Natural killer cell treated with Interleukin-12 subunit alpha and Interleukin-12 subunit beta and Interleukin-15 and Interleukin-18, amount 100 ng/mL, for 72 hours (primary cell): ENCODE measurements at regions not wholly inside any gene's neighbourhood (a gene's known extent, or its start where the extent isn't known, plus 50 kb on each side); places are given as distances from the start of the nearest gene placed in this dataset.

Experiments
- ATAC-seq, 2 donors: fragments of 150-1000 bp; cut with Tn5 transposase in 1 of 2; sonication (Bioruptor Pico), chemical (Tn5 transposase) in 1 of 2; 2 replicates each; pipeline ENCODE4 v1.10.0; 2021
- DNase-seq: peaks from one replicate; pipeline ENCODE4 v3.0.0; 2022; ENCODE audit warnings: low spot score
- H3K27ac Mint-ChIP-seq, 2 donors: 1 replicate in 1 of 2; 2 replicates in 1 of 2; pipeline ENCODE4 v1.8.0; 2022; ENCODE audit warnings: mixed read lengths in 2 of 2, mild to moderate bottlenecking in 1 of 2, moderate library complexity in 1 of 2
- H3K27me3 Mint-ChIP-seq, 2 donors: 1 replicate in 1 of 2; 2 replicates in 1 of 2; pipeline ENCODE4 v1.8.0; 2022; ENCODE audit warnings: mixed read lengths in 2 of 2
- H3K36me3 Mint-ChIP-seq: one replicate; pipeline ENCODE4 v1.8.0; 2022; ENCODE audit warnings: mixed read lengths
- H3K4me1 Mint-ChIP-seq, 2 donors: 1 replicate in 1 of 2; 2 replicates in 1 of 2; pipeline ENCODE4 v1.8.0; 2022; ENCODE audit warnings: low read depth in 2 of 2, mixed read lengths in 2 of 2, mild to moderate bottlenecking in 1 of 2
- H3K4me3 Mint-ChIP-seq: one replicate; pipeline ENCODE4 v1.8.0; 2022; ENCODE audit warnings: mixed read lengths
- H3K9me3 Mint-ChIP-seq: 2 replicates; pipeline ENCODE4 v1.8.0; 2022; ENCODE audit warnings: mixed read lengths

- Mint-ChIP-seq H3K36me3 (peaks cover 6% of the 10 kb centered on the region), H3K27me3 (no peaks in the 10 kb centered on the region), H3K4me3 (no peak overlapping the region), H3K27ac (no peak overlapping the region), H3K4me1 (no peaks in the 10 kb centered on the region), H3K9me3 (peaks cover 24% of the 10 kb centered on the region)
- DNase-seq = no peak
- no peak for ATAC-seq
Measured at GRCh38 chr4:28654618-28655017, 1794.0 kb downstream of the STIM2 start.

GRCh38 chr4:28665306-28665705, 1804.7 kb downstream of the STIM2 start:
- Mint-ChIP-seq H3K4me1 (no peaks in the 10 kb centered on the region), H3K4me3 (no peak overlapping the region), H3K27ac (no peak overlapping the region), H3K36me3 (no peaks in the 10 kb centered on the region), H3K9me3 (peaks cover 11% of the 10 kb centered on the region), H3K27me3 (no peaks in the 10 kb centered on the region)
- DNase-seq (no peak), ATAC-seq (no peak)

GRCh38 chr4:28675582-28675981, 1814.9 kb downstream of the STIM2 start:
- no peaks in the 10 kb centered on the region for H3K36me3 Mint-ChIP-seq
- ATAC-seq (no peak), DNase-seq (no peak)
- H3K4me1 Mint-ChIP-seq = no peaks in the 10 kb centered on the region
- peaks cover 9% of the 10 kb centered on the region for H3K9me3 Mint-ChIP-seq
- no peak overlapping the region for H3K4me3 Mint-ChIP-seq
- no peaks in the 10 kb centered on the region for H3K27me3 Mint-ChIP-seq
- H3K27ac Mint-ChIP-seq = no peak overlapping the region

GRCh38 chr4:28677808-28678207, 1817.2 kb downstream of the STIM2 start:
- Mint-ChIP-seq H3K27ac (no peak overlapping the region), H3K9me3 (no peaks in the 10 kb centered on the region), H3K4me3 (no peak overlapping the region), H3K36me3 (no peaks in the 10 kb centered on the region), H3K4me1 (no peaks in the 10 kb centered on the region), H3K27me3 (no peaks in the 10 kb centered on the region)
- ATAC-seq (no peak), DNase-seq (no peak)

- H3K4me3 Mint-ChIP-seq = no peak overlapping the region
- peaks cover 9% of the 10 kb centered on the region for H3K9me3 Mint-ChIP-seq
- no peak overlapping the region for H3K27ac Mint-ChIP-seq
- ATAC-seq = no peak
- H3K27me3 Mint-ChIP-seq = no peaks in the 10 kb centered on the region
- DNase-seq = no peak
- H3K4me1 Mint-ChIP-seq = no peaks in the 10 kb centered on the region
- H3K36me3 Mint-ChIP-seq = peaks cover 7% of the 10 kb centered on the region
Measured at GRCh38 chr4:28682847-28683246, 1822.2 kb downstream of the STIM2 start.

DNA sequence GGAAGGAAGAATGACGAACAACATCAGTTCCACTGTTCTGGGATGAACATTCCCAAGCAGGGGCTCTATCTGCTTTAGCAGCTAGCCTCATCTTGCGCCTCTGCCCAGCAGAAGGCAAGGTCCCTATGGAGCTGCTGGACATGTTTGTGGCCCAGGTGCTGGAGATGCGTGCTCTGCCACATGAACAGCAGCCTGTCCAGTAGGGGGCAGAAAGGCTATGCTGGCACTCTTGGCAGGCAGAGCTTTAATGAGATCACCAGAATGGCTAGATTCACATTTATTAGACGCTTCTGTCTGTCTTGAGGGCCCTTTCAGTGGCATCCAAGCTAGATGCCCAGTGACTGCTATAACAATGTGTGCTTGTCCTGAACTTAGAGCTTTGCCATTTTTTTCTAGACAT, 1826.0 kb downstream of the STIM2 start:
- Mint-ChIP-seq H3K36me3 (peaks cover 7% of the 10 kb centered on the region), H3K4me1 (no peaks in the 10 kb centered on the region), H3K27ac (no peak overlapping the region), H3K4me3 (no peak overlapping the region), H3K27me3 (no peaks in the 10 kb centered on the region), H3K9me3 (peaks cover 12% of the 10 kb centered on the region)
- DNase-seq (no peak), ATAC-seq (no peak)

- Mint-ChIP-seq H3K9me3 (peaks cover 8% of the 10 kb centered on the region), H3K27me3 (no peaks in the 10 kb centered on the region), H3K4me1 (no peaks in the 10 kb centered on the region), H3K27ac (no peak overlapping the region), H3K4me3 (no peak overlapping the region), H3K36me3 (no peaks in the 10 kb centered on the region)
- ATAC-seq (no peak), DNase-seq (no peak)
Measured at GRCh38 chr4:28690890-28691289, 1830.2 kb downstream of the STIM2 start.

DNA sequence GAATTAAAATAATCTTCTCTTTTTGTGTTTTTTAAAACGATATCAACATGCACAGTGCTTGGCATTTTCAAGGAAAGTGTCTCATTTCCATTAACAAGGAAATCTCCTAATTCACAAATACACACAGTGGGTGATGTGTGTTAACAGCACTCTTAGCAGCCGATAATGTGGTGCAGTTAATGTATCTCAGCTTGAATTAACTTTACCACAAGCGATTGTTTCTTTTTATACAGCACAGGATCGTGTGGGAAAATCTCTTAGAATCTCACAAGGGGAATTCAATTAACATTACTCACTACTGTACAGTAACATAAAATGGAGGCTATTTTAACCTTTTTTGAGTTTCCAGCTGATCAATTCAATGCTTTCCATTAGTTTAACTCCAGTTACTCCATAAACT, 1841.9 kb downstream of the STIM2 start:
- H3K27ac Mint-ChIP-seq = no peak overlapping the region
- no peaks in the 10 kb centered on the region for H3K4me1 Mint-ChIP-seq
- no peaks in the 10 kb centered on the region for H3K27me3 Mint-ChIP-seq
- H3K9me3 Mint-ChIP-seq = peaks cover 10% of the 10 kb centered on the region
- no peak overlapping the region for H3K4me3 Mint-ChIP-seq
- no peaks in the 10 kb centered on the region for H3K36me3 Mint-ChIP-seq
- no peak for ATAC-seq
- DNase-seq = no peak

DNA sequence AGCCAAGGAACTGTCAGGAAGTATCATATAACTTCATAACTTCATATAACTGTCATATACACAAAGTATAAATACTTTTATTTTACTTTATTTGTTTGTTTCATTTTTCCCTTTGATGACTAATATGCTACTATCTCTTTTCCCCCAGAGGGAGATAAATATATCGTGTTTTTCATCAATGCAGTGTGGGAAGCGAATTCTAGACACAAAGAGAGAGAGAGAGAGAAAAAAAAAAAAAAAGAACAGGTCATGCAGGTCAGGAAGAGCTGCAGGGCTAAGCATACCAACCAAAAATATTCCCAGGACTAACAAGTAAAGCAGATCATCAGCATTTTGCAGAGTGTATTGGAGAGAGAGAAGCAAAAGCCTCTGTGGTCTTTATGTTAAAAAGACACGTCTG, 1849.2 kb downstream of the STIM2 start:
- DNase-seq (no peak), ATAC-seq (no peak)
- H3K27me3 Mint-ChIP-seq = no peaks in the 10 kb centered on the region
- H3K4me1 Mint-ChIP-seq = no peaks in the 10 kb centered on the region
- H3K27ac Mint-ChIP-seq = no peak overlapping the region
- H3K36me3 Mint-ChIP-seq = no peaks in the 10 kb centered on the region
- no peak overlapping the region for H3K4me3 Mint-ChIP-seq
- H3K9me3 Mint-ChIP-seq = peaks cover 13% of the 10 kb centered on the region

DNA sequence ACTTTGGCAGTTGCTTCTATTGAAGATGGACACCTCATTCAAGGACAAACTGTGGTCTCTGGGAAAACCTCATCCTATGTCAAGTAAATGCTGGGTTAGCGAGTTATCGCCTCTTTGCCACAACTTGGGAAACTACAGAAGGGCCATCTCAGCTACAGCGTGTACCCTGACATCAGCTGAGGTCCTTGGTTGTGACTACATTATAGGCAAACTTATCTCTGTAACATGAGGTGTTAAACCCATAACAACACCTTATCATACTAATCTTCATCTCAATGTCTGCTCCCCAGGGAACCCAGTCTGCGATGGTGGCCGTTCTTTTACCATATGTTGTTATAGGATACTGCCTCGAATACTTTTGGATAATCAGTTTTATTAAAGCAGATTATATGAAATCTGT, 1862.7 kb downstream of the STIM2 start:
- H3K9me3 Mint-ChIP-seq = peaks cover 31% of the 10 kb centered on the region
- ATAC-seq (no peak), DNase-seq (no peak)
- no peaks in the 10 kb centered on the region for H3K4me1 Mint-ChIP-seq
- no peaks in the 10 kb centered on the region for H3K27me3 Mint-ChIP-seq
- H3K36me3 Mint-ChIP-seq = no peaks in the 10 kb centered on the region
- no peak overlapping the region for H3K27ac Mint-ChIP-seq
- no peak overlapping the region for H3K4me3 Mint-ChIP-seq

DNA sequence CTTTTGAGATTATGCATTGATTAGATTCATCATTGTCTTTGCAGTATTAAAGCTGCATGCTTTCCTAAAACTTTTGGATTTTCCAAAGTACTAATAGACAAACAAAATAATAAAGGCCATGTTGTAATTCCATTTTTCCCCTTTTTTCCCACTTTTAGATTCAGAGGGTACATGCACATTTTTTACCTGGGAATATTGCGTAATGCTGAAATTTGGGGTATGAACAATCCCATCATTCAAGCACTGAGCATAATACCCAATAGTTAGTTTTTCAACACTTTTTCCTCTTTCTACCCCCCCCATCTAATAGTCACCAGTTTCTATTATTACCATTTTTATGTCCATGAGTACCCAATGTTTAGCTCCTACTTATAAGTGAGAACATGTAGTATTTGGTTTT, 1863.6 kb downstream of the STIM2 start:
- H3K36me3 Mint-ChIP-seq = no peaks in the 10 kb centered on the region
- H3K9me3 Mint-ChIP-seq = peaks cover 38% of the 10 kb centered on the region
- DNase-seq (no peak), ATAC-seq (no peak)
- H3K27ac Mint-ChIP-seq = no peak overlapping the region
- no peak overlapping the region for H3K4me3 Mint-ChIP-seq
- H3K27me3 Mint-ChIP-seq = no peaks in the 10 kb centered on the region
- H3K4me1 Mint-ChIP-seq = no peaks in the 10 kb centered on the region

DNA sequence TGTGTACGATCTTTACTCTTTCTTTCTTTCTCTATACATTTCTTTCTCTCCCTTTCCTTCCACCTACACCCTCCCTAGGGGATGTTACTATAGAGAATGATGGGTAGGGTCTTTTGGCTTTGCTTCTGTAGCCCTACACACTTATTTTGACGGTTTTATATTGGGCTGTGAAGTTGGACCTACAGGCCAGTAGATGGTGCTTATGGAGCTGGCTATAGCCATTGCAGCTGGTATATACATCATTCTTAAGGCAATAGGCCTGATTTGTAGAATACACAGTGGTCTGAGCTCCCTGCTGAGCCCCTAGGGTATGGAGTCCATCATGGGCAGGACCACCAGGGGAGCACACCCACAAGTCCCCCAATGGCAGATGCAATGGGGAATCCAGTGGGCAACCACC, 1869.7 kb downstream of the STIM2 start:
- H3K4me1 Mint-ChIP-seq = no peaks in the 10 kb centered on the region
- H3K9me3 Mint-ChIP-seq = peaks cover 28% of the 10 kb centered on the region
- H3K36me3 Mint-ChIP-seq = peaks cover 5% of the 10 kb centered on the region
- DNase-seq = no peak
- ATAC-seq = no peak
- H3K27ac Mint-ChIP-seq = no peak overlapping the region
- H3K27me3 Mint-ChIP-seq = no peaks in the 10 kb centered on the region
- H3K4me3 Mint-ChIP-seq = no peak overlapping the region

DNA sequence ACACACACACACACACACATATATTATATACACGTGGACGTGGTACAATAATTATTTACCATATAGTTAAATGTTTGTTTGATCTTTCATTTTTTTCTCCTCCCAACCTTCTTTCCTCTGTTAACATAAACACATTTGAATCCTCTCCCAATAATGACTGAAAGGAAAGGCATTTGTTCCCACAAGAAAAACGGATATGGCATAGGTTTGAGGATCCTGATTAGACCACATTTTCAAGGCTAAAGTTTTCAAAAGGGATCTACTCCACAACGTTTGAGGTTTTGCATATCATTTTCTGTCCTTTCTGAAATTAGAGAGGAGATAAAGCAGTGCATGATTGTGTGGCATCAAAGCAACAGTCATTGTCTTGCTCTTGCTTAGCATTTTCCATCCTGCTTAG, 1883.4 kb downstream of the STIM2 start:
- H3K27ac Mint-ChIP-seq = no peak overlapping the region
- H3K9me3 Mint-ChIP-seq = peaks cover 7% of the 10 kb centered on the region
- no peak for ATAC-seq
- no peak for DNase-seq
- no peak overlapping the region for H3K4me3 Mint-ChIP-seq
- H3K27me3 Mint-ChIP-seq = no peaks in the 10 kb centered on the region
- peaks cover 4% of the 10 kb centered on the region for H3K36me3 Mint-ChIP-seq
- H3K4me1 Mint-ChIP-seq = no peaks in the 10 kb centered on the region

- peaks cover 14% of the 10 kb centered on the region for H3K9me3 Mint-ChIP-seq
- ATAC-seq = no peak
- H3K27ac Mint-ChIP-seq = no peak overlapping the region
- no peak for DNase-seq
- no peaks in the 10 kb centered on the region for H3K27me3 Mint-ChIP-seq
- H3K4me3 Mint-ChIP-seq = no peak overlapping the region
- no peaks in the 10 kb centered on the region for H3K4me1 Mint-ChIP-seq
- peaks cover 2% of the 10 kb centered on the region for H3K36me3 Mint-ChIP-seq
Measured at GRCh38 chr4:28754376-28754775, 1893.7 kb downstream of the STIM2 start.

- Mint-ChIP-seq H3K27me3 (no peaks in the 10 kb centered on the region), H3K4me1 (no peaks in the 10 kb centered on the region), H3K27ac (no peak overlapping the region), H3K9me3 (peaks cover 10% of the 10 kb centered on the region), H3K4me3 (no peak overlapping the region), H3K36me3 (peaks cover 6% of the 10 kb centered on the region)
- ATAC-seq (no peak), DNase-seq (no peak)
Measured at GRCh38 chr4:28755081-28755480, 1894.4 kb downstream of the STIM2 start.
